Tibial nerve (tissue), 4 donors: ENCODE measurements at regions not wholly inside any gene's neighbourhood (a gene's known extent, or its start where the extent isn't known, plus 50 kb on each side); places are given as distances from the start of the nearest gene placed in this dataset.

Experiments
- CTCF ChIP-seq, 5 experiments: fragments of 200-600 bp in 3 of 5; fragments of 450-650 bp in 2 of 5; sonication (generic) in 3 of 5; IDR thresholded peaks; one replicate each; pipeline ENCODE4 v1.5.1; 2016 to 2019; ENCODE audit warnings: antibody characterized with exemption in 5 of 5, mild to moderate bottlenecking in 3 of 5, moderate library complexity in 2 of 5
- EP300 ChIP-seq, 2 donors: sonication (generic); formaldehyde crosslinking; IDR thresholded peaks; one replicate each; pipeline ENCODE4 v1.6.1; 2017; ENCODE audit warnings: antibody characterized with exemption in 2 of 2, mild to moderate bottlenecking in 1 of 2
- POLR2A ChIP-seq, 2 donors: fragments of 450-650 bp; IDR thresholded peaks; one replicate each; pipeline ENCODE4 v1.6.1; 2017; ENCODE audit warnings: antibody characterized with exemption in 2 of 2, mild to moderate bottlenecking in 2 of 2, moderate library complexity in 2 of 2

GRCh38 chr3:99240700-99241099 lies 339.2 kb upstream of the DCBLD2 start:
- TF ChIP-seq CTCF (IDR thresholded peaks at IDR 0.05) (no peak), POLR2A (IDR thresholded peaks at IDR 0.05) (no peak), EP300 (IDR thresholded peaks at IDR 0.05) (no peak)
